ENCODE measurements at regions not wholly inside any gene's neighbourhood (a gene's known extent, or its start where the extent isn't known, plus 50 kb on each side); places are given as distances from the start of the nearest gene placed in this dataset.

- no peak for TF ChIP-seq CTCF (conservative IDR thresholded peaks at IDR 0.05; ENCODE audit: low read depth, low read length)
- no peak for DNase-seq (ENCODE audit: low read depth)
- no peak overlapping the region for H3K4me3 ChIP-seq (ENCODE audit: low read length)
These were observed 145.6 kb downstream of the TMEM132E start for GRCh38 chr17:34725008-34725407.

GRCh38 chr17:34723875-34724274, 144.5 kb downstream of the TMEM132E start:
- no peak overlapping the region for H3K4me3 ChIP-seq (ENCODE audit: low read length)
- TF ChIP-seq CTCF (conservative IDR thresholded peaks at IDR 0.05; ENCODE audit: low read depth, low read length) = no peak
- DNase-seq (ENCODE audit: low read depth) = no peak

- TF ChIP-seq CTCF (conservative IDR thresholded peaks at IDR 0.05; ENCODE audit: low read depth, low read length) = no peak
- DNase-seq (ENCODE audit: low read depth) = peak; percentile 64
These were observed 141.9 kb downstream of the TMEM132E start for GRCh38 chr17:34721326-34721725.

GRCh38 chr17:34720760-34721159, 141.4 kb downstream of the TMEM132E start:
- H3K4me3 ChIP-seq (ENCODE audit: low read length) = no peak overlapping the region
- no peak for DNase-seq (ENCODE audit: low read depth)
- TF ChIP-seq CTCF (conservative IDR thresholded peaks at IDR 0.05; ENCODE audit: low read depth, low read length) = no peak

More at GRCh38 chr17:34721326-34721725, 141.9 kb downstream of the TMEM132E start:
- no peak overlapping the region for H3K4me3 ChIP-seq (ENCODE audit: low read length)

- TF ChIP-seq CTCF (conservative IDR thresholded peaks at IDR 0.05; ENCODE audit: low read depth, low read length) = no peak
- no peak for DNase-seq (ENCODE audit: low read depth)
- H3K4me3 ChIP-seq (ENCODE audit: low read length) = no peak overlapping the region
These were observed 140.2 kb downstream of the TMEM132E start for GRCh38 chr17:34719569-34719968.

GRCh38 chr17:34717092-34717491, 137.7 kb downstream of the TMEM132E start:
- TF ChIP-seq CTCF (conservative IDR thresholded peaks at IDR 0.05; ENCODE audit: low read depth, low read length) = no peak
- H3K4me3 ChIP-seq (ENCODE audit: low read length) = no peak overlapping the region
- DNase-seq (ENCODE audit: low read depth) = no peak

- H3K4me3 ChIP-seq (ENCODE audit: low read length) = no peak overlapping the region
- DNase-seq (ENCODE audit: low read depth) = no peak
- TF ChIP-seq CTCF (conservative IDR thresholded peaks at IDR 0.05; ENCODE audit: low read depth, low read length) = no peak
These were observed 136.9 kb downstream of the TMEM132E start for GRCh38 chr17:34716291-34716690.
